ENCODE measurements at regions not wholly inside any gene's neighbourhood (a gene's known extent, or its start where the extent isn't known, plus 50 kb on each side); places are given as distances from the start of the nearest gene placed in this dataset.

- TF ChIP-seq ZSCAN23 (tag by site-specific recombination; IDR thresholded peaks at IDR 0.05) (no peak), ZNF394 (tag by site-specific recombination; IDR thresholded peaks at IDR 0.05; ENCODE audit: borderline replicate concordance) (no peak)
These were observed 148.4 kb downstream of the ASMT start for GRCh38 chrX:1763294-1763693.
